GM12878 (cell line): ENCODE measurements at regions not wholly inside any gene's neighbourhood (a gene's known extent, or its start where the extent isn't known, plus 50 kb on each side); places are given as distances from the start of the nearest gene placed in this dataset.
"Not testable (repeated sequence)": the region's sequence is repeated elsewhere in the genome, so short reads cannot be mapped to it uniquely, and the experiment has no call there.

Experiments
- ATAC-seq: fragments of 200-7000 bp; cut with Tn5 transposase; 3 replicates; pipeline ENCODE4 v1.9.1; 2020; ENCODE audit warnings: mild to moderate bottlenecking, moderate library complexity
- BruUV-seq: library from RNA; stranded (reverse); fragments of 400-500 nt; replicated peaks from 2 replicates; lab custom pipeline; 2021; lab: Mats Ljungman, UMichigan
- CTCF ChIA-PET: fragments of 300-600 bp; sonication (Branson Sonifier 250); formaldehyde crosslinking; extraction: SDS; loops from one replicate; lab custom pipeline; 2021; ENCODE audit warnings: inconsistent platforms; lab: Yijun Ruan, JAX
- POLR2A ChIA-PET: fragments of 350-600 bp; formaldehyde crosslinking; extraction: SDS; loops from one replicate; lab custom pipeline; 2021; ENCODE audit warnings: inconsistent platforms; lab: Charles Lee
- RAD21 ChIA-PET: fragments of 300-600 bp; sonication (Branson Sonifier 250); formaldehyde crosslinking; loops from one replicate; lab custom pipeline; 2023; ENCODE audit warnings: antibody characterized with exemption; ENCODE audit not compliant: unreplicated experiment; lab: Charles Lee
- SMC1A ChIA-PET: fragments of 300-600 bp; sonication (Branson Sonifier 250); formaldehyde crosslinking; loops from one replicate; lab custom pipeline; 2023; ENCODE audit not compliant: unreplicated experiment, uncharacterized antibody; lab: Charles Lee
- DNase-seq: peaks from one replicate; pipeline ENCODE4 v3.0.0-alpha.2; 2011; ENCODE audit warnings: low read depth, low spot score
- FAIRE-seq: peaks from 3 replicates; lab custom pipeline; 2011; peaks lifted over from hg19 to GRCh38; lab: Jason Lieb, UNC
- H2AFZ ChIP-seq: 2 replicates; pipeline ENCODE4 v1.6.0; 2011; ENCODE audit warnings: low read depth, low read length, control low read depth; ENCODE audit not compliant: control insufficient read depth
- H3K27ac ChIP-seq: 2 replicates; pipeline ENCODE4 v1.5.1; 2011; ENCODE audit warnings: control low read depth; ENCODE audit not compliant: control insufficient read depth, insufficient read depth
- H3K27me3 ChIP-seq, 2 experiments: replicated peaks in 1 of 2; 2 replicates each; pipeline versions ENCODE4 v1.6.0 to v1.6.1; 2011; ENCODE audit warnings: low read length in 1 of 2; ENCODE audit not compliant: control insufficient read depth in 2 of 2, insufficient read depth in 2 of 2
- H3K36me3 ChIP-seq, 2 experiments: 2 replicates each; pipeline ENCODE4 v1.5.1; 2011; ENCODE audit warnings: low read length in 1 of 2; ENCODE audit not compliant: control insufficient read depth in 2 of 2, insufficient read depth in 2 of 2
- H3K4me1 ChIP-seq: 2 replicates; pipeline ENCODE4 v1.6.1; 2011; ENCODE audit warnings: mild to moderate bottlenecking, low read length, moderate library complexity, mixed read lengths; ENCODE audit not compliant: control insufficient read depth, insufficient read depth
- H3K4me2 ChIP-seq: 2 replicates; pipeline ENCODE4 v1.6.0; 2011; ENCODE audit warnings: control low read depth; ENCODE audit not compliant: control insufficient read depth, insufficient read depth
- H3K4me3 ChIP-seq: fragments of 200-600 bp; sonication (generic); 2 replicates; pipeline ENCODE4 v1.5.1; 2016
- H3K79me2 ChIP-seq: 2 replicates; pipeline ENCODE4 v1.6.0; 2011; ENCODE audit warnings: low read length; ENCODE audit not compliant: control insufficient read depth, insufficient read depth
- H3K9ac ChIP-seq: 2 replicates; pipeline ENCODE4 v1.8.0; 2011; ENCODE audit warnings: low read length, control low read depth, mixed read lengths; ENCODE audit not compliant: control insufficient read depth, insufficient read depth
- H3K9me3 ChIP-seq: replicated peaks from 3 replicates; pipeline ENCODE4 v1.5.1; 2011; ENCODE audit warnings: mild to moderate bottlenecking, low read length; ENCODE audit not compliant: control insufficient read depth, insufficient read depth
- H4K20me1 ChIP-seq: 2 replicates; pipeline ENCODE4 v1.6.0; 2011; ENCODE audit not compliant: control insufficient read depth, insufficient read depth
- WGBS: methylation state at CpG from one replicate; pipeline ENCODE4 v1.1.6; 2016; ENCODE audit warnings: low lambda C conversion rate; ENCODE audit not compliant: insufficient replicate concordance, insufficient coverage; ENCODE audit errors: missing lambda C conversion rate; 5-methylcytosine and 5-hydroxymethylcytosine counted together
- in situ Hi-C: fragments of 300-500 bp; cut with MboI; formaldehyde crosslinking; loops from 9 replicates; pipeline ENCODE4 v1.14.3; 2018; ENCODE audit warnings: mixed read lengths
- intact Hi-C: fragments of 100-400 bp; cut with micrococcal nuclease; formaldehyde crosslinking; loops from one replicate; pipeline ENCODE4 v1.14.2; 2022; ENCODE audit not compliant: unreplicated experiment

GRCh38 chr22:16714568-16714967, 110.6 kb downstream of the XKR3 start:
- H3K36me3 ChIP-seq, H3K79me2 ChIP-seq, H2AFZ ChIP-seq, H3K27ac ChIP-seq, H3K9ac ChIP-seq, H3K27me3 ChIP-seq, FAIRE-seq, H3K4me1 ChIP-seq, DNase-seq, SMC1A ChIA-PET, RAD21 ChIA-PET, ATAC-seq, H3K4me3 ChIP-seq, H4K20me1 ChIP-seq, intact Hi-C loops, BruUV-seq, in situ Hi-C loops, H3K4me2 ChIP-seq, H3K9me3 ChIP-seq, POLR2A ChIA-PET: not testable (repeated sequence)
- CTCF ChIA-PET = interaction anchor here (1.0 kb wide), 1 partner anchor 21 kb away, joined by 3 read pairs; no protein-coding TSS in a partner anchor
- 0% methylated on average over 3 of the region's 3 CpGs for WGBS

- intact Hi-C loops = not testable (repeated sequence)
- CTCF ChIA-PET = interaction anchor here (0.6 kb wide), 1 partner anchor 452 kb away, joined by 3 read pairs; no protein-coding TSS in a partner anchor
Measured at GRCh38 chr22:16702318-16702870, 109.8 kb upstream of the CCT8L2 start.

GRCh38 chr22:16700390-16700789, 107.8 kb upstream of the CCT8L2 start:
- H3K27ac ChIP-seq, H3K27me3 ChIP-seq, RAD21 ChIA-PET, H3K9ac ChIP-seq, H3K9me3 ChIP-seq, DNase-seq, H3K4me3 ChIP-seq, H3K4me2 ChIP-seq, H3K4me1 ChIP-seq, intact Hi-C loops, FAIRE-seq, H4K20me1 ChIP-seq, H3K36me3 ChIP-seq, POLR2A ChIA-PET, H2AFZ ChIP-seq, BruUV-seq, SMC1A ChIA-PET, H3K79me2 ChIP-seq, ATAC-seq, CTCF ChIA-PET, in situ Hi-C loops: not testable (repeated sequence)
- WGBS = 14% methylated on average over 5 of the region's 5 CpGs

More at GRCh38 chr22:16702318-16702870, 109.8 kb upstream of the CCT8L2 start:
- H3K4me3 ChIP-seq, H3K4me1 ChIP-seq, H3K9ac ChIP-seq, H4K20me1 ChIP-seq, BruUV-seq, H2AFZ ChIP-seq, H3K79me2 ChIP-seq, FAIRE-seq, H3K27me3 ChIP-seq, POLR2A ChIA-PET, H3K9me3 ChIP-seq, RAD21 ChIA-PET, H3K27ac ChIP-seq, in situ Hi-C loops, H3K36me3 ChIP-seq, ATAC-seq, SMC1A ChIA-PET, H3K4me2 ChIP-seq, DNase-seq: not testable (repeated sequence)
- WGBS = 5% methylated on average over 2 of the region's 2 CpGs
